T-helper 9 cell (primary cell): ENCODE measurements at regions not wholly inside any gene's neighbourhood (a gene's known extent, or its start where the extent isn't known, plus 50 kb on each side); places are given as distances from the start of the nearest gene placed in this dataset.
"Not testable (repeated sequence)": the region's sequence is repeated elsewhere in the genome, so short reads cannot be mapped to it uniquely, and the experiment has no call there.

Source experiments
- DNase-seq: peaks from one replicate; pipeline ENCODE4 v3.0.0-alpha.2; 2020

DNA sequence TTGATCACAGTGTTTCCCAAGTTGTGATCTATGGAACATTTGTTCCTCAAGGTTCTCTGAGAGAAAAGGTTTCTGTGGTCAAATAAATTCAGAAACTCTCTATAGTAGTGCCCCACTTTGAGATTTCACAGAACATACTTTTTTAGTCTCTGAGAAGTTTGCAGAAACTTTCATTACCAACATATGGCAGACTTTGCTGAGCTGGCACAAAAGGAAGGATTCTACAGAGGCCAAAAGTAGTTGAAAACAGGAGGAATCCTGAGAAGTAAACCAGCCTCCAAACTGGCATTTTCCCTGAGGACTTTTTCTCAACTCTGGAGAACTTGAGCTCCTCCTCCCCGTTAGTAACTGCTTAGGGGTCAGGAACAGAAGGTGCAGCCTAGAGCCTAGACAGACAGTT lies 117.8 kb upstream of the ESX1 start:
- no peak for DNase-seq

DNA sequence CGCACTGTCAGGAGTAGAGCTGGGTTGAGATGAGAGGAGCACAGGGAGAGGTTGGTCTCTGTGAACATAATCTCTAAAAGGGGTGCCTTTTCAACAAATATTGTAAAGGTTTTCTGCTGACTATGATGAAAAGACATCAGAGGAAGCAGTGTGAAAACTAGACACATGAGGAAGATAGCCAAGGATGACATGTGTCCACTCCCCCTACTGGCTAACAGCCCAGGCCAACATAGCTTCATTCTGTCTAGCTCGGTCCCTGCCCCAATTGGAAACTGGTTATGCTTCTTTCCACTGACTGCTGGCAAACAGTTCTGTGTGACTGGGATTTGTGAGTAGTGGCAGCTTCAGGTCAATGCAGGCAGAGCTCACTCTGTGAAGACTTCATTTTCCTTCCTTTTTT lies 115.4 kb upstream of the ESX1 start:
- DNase-seq = no peak

DNA sequence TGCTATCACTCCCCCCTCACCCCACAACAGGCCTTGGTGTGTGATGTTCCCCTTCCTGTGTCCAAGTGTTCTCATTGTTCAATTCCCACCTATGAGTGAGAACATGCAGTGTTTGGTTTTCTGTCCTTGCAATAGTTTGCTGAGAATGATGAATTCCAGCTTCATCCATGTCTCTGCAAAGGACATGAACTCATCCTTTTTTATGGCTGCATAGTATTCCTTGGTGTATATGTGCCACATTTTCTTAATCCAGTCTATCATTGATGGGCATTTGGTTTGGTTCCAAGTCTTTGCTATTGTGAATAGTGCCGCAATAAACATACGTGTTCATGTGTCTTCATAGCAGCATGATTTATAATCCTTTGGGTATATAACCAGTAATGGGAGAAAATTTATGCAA lies 106.0 kb upstream of the ESX1 start:
- DNase-seq = not testable (repeated sequence)

DNA sequence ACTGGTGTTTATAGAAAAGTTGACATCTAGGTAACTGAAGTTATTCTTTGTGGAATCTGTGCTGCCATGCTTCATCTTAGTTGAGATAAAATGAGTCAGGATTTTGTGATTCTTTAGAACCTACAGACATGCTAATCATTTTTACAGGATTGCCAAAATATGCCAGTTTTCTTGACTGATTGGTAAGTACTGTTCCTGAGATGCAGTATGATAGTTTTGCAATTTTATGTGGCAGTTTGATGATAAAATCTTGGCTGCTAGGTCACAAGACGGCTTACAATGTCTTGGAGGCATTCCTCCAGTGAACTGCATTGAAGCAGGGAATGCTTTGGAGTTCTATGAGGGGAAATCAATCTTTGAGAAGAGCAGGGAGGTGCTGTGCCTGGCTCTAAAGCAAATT lies 104.4 kb upstream of the ESX1 start:
- no peak for DNase-seq

DNA sequence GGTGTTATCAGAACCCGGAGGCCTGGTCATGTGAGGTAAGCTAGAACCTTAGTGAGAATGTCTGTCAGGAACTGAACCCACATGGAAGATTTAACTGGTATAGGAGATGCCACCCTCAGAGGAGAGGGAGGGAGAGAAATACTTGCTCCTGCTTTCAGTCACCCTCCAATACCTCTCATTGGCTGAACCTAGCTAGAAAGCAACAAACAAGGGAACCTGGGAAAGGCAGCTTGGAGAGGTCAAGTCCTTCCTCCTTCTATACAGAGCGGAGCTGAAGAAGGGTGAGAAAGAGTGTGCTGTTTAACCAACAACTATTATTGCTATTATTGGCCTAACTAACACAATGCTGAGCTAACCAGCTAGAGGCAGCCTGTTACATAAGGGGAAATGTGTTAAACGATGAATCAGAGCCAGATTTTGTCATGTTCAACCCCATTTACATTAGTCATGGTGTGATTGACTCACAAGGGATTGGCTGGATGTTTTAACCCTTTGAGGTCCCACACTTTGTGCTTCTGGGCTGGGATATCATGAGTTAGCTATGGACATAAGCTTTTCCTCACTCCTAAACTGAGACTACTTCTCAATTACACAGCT lies 96.5 kb upstream of the ESX1 start:
- DNase-seq = no peak

DNA sequence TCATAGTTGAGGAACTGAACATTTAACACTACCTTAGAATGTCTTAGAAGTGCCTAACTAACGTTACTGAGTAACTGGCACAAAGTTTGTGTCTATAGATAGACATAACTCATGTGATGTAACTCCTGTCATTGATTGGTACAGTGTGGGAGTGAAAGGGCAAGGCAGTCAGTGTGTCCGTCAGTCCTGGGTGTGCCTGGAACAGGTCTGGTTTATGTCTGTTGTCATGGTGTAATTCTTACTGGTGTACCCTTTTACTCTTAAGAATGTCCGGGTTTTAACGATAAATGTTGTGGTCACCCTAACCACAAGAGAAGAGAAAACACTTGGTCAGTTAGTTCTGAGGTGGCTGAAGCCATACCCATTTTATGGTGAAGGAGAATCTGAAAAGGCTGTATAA lies 93.1 kb upstream of the ESX1 start:
- no peak for DNase-seq

DNA sequence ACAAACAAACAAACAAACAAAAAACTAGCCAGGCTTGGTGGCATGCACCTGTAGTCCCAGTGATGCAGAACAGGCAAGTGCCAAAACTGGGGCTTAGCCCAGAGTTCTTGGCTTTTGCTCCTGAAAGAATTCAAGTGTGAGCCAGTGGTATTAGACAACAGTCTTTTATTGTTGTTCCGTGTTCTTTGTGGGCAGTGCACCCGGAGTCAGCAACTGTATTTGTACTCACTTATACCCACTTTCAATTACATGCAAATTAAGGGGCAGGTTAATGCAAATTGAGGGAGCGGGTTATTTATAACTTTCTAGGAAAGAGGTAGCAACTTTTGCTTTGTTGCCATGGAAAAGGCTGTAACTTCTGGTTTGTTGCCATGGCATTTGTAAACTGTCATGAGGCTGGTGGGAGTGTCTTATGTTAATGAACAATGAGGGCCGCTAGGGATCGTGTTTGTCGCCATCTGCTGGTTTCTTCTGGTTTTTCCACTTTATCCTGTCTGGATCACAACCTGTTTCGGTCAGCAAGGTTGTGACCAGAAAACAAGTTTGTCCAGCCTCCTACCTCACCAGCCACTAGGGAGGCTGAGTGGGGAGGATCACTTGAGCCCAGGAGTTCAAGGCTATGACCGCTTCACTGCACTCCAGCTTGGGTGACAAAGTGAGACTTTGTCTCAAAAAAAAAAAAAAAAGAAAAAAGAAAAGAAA lies 88.8 kb upstream of the ESX1 start:
- peak; percentile 2 for DNase-seq

DNA sequence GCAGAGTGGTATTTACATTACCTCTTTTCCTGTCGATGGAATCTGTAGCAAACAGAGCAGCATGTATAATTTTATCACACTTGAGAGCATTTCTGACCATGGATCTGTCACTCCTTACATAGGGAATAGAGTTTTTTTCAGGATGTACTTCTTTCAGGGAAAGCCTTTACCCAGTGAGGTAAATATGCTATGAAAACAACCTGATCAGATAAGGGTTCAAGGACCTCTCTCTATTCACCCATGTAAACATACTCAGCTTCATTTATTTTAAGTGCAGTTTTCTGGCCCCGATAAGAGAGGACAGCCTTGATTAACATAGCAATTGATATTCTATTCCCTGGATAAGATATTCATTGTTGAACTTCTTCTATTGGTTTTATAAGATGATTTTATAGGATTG lies 87.3 kb upstream of the ESX1 start:
- no peak for DNase-seq

DNA sequence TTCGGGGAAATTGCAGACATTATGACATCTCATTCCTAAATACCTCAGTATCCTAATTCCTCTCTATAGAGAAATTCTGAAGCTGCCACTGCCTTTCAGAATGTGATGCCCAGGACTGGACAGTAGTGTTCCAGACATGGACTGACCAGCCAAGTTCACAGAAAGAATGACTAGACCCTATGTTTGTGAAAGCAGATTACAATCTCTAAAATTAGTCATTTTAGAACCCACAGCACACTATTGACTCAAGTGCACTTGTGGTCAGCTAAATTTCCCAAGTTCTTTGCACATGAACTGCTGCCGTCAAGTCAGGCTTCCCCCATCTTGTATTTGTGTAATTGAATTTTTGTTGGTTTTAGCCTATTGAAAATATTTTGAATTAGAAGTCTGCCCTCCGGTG lies 81.0 kb upstream of the ESX1 start:
- no peak for DNase-seq

DNA sequence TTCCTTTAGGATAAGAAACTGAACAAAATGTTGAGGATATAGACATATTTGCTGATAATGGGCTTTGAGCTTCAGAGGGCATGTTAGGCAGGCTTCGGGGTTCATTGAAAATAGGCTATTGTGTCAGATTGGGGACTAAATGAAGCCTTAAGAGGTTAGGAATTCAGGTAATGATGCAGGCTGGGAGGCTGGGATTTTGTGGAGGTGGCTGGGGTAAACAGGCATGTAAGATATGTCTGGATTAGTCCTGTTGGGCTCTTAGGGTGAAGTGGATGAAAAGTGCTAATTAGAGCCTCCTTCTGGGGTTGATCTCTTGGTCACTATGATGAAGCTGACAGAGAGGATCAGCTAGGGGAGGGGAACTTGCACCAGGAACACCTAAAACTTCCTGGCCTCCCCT lies 80.2 kb upstream of the ESX1 start:
- DNase-seq = no peak

DNA sequence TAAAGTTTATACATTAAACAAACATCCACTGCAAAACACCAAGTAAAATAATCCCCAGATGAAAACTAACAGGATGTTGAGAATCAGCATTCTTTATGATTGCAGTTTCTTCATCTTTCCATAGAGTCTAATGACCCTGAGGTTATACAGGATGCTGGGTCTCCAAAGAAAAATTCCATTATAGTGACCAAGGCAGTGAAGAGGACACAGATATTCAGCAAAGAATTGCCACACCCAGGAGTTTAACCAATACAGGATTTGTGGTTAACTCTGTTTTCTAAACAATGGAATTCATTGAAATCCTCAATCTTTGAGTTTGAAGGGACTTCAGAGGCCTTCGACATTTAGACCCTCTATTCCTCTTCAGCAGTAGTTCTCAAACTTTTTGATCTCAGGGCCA lies 76.2 kb upstream of the ESX1 start:
- no peak for DNase-seq

DNA sequence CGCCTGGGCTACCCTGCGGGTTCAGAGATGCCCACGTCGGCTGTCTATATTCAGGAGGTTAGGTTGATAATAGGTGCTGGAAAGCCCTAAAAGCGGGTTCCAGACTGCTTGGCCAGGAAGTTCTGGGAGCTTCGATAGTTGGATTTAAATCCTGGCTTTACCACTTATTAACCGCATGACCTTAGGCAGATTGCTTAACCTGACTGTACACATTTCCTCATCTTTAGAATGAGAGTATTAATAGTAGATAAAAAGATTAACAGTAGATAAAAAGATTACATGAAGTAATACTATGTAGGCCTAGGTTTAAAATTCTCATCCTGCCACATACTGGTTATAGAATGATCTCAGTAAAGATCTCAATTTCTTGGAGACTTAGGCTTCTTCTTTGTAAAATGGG lies 75.0 kb upstream of the ESX1 start:
- DNase-seq = no peak

DNA sequence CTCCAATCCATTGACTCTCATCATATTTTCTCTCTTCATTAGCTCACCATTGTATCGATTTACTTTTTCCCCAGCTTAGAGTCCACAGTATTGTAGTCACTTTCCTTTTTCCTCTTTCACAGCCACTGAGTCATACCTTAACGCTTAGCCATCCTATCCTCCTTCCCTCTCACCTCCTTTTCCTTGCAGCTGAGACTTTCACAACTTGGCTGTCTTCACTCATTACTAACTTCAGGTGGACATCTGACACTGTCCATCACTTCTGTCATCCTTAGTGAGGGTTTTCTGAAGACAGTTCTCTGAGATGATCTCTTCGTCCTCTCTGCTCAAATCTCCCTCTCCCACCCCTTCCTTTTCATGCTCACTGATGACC lies 70.5 kb upstream of the ESX1 start:
- DNase-seq = no peak

DNA sequence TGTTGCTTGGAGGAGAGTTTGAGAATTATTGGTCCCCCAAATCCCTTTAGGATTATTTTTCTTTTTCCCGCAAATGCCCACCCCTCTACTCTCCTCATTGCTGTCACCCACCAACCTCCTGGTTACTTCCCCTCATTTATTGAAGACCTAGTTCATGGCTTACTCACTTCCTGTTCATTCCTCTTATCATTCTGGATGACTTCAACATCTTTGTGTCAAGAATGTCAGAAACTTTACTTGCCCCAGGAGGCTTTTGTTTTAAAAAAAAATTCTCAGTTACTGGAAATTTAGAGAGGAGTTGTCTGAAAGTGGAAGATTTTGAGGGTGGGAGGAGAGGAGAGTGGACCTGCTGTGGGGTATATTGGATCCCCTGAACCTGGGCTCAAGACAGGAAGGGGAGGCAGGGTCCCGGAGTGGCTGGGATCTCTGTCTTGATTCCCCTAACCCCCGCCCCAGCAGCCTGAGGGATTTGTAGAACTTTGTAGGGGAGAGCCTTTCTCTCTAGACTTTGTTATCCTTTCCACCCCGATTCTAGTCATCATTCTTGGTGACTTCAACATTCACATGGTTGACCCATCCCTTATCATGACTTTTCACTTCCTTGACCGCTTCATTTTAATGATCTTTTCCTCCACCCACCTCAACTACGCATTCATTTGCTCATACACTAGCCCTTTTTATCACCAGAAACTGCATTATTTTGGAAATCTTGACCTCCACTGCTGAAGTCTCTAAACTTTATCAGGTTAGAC lies 69.9 kb upstream of the ESX1 start:
- no peak for DNase-seq

DNA sequence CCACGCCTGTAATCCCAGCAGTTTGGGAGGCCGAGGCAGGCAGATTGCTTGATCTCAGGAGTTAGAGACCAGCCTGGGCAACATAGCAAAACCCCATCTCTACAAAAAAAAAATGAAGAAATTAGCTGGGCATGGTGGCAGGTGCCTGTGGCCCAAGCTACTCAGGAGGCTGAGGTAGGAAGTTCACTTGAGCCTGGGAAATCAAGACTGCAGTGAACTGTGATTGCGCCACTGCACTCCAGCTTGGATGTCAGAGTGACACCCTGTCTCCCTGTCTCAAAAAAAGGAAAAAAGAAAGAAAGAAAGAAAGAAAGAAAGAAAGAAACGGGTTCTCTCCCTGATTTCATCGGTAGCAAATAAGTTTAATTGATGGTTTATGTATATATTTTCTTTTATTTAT lies 64.6 kb upstream of the ESX1 start:
- no peak for DNase-seq

DNA sequence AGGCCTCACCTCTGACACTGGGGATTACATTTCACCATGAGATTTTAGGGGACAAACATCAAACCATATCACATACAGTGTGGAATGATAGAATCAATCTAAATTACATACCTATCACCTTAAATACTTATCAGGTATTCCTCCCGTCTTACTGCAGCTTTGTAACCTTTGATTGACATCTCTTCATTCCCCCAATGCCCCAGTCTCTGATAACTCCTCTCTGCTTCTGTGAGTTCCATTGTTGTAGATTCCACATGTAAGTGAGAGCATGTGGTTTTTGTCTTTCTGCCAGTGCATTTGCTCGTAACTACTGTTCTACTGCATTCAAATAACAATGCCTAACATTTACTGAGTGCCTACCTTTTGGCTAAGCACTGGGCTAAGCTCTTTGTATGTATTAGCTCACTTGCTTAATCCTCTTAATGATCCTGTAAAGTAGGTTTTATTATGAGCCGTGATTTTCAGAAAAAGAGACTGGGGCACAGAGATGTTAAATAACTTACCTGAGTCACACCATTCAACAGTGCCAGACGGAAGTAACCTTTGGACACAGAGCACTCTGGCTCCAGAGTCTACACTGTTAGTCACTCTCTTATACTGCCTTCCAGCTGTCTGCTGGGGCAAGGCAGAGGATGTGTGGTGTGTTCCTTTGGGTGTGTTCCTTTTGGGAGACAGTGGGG lies 63.7 kb upstream of the ESX1 start:
- DNase-seq = no peak

DNA sequence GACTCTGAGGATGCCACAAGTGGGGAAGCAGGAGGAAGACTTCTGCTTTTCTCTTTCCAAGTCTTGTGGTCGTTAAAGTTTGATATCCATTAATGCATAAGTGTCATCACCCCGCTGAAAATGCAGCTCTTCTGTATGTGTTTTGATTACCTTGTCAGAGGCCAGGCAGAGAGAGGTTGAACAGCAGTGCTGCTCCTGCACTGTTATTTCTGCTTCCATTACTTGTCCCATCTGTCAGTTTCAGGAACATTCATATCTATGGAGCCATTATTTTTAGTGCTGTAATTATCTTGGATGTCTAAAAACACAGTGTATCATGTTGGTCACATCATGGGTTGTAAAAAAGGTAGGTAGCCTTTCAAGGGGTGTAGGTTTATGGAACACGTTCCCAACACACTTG lies 62.0 kb upstream of the ESX1 start:
- DNase-seq = no peak

DNA sequence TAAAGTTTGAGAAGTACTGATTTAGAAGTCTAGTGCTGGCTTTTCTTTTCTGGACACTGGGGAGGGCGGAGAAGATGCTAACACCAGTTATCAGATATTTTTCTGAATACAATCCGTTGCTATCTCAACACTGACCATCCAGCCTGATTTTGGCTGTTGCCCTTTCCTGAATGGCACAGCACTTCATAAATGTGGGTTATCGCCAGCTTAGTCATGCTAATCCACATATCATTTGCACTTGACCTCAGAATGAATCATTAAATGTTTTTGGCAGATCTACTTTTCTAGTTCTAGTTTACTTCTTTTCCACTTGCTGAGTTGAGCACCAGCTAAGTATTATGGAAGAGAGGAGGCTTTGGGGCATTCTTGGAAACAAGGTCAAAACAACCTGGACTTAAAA lies 60.8 kb upstream of the ESX1 start:
- DNase-seq = no peak

DNA sequence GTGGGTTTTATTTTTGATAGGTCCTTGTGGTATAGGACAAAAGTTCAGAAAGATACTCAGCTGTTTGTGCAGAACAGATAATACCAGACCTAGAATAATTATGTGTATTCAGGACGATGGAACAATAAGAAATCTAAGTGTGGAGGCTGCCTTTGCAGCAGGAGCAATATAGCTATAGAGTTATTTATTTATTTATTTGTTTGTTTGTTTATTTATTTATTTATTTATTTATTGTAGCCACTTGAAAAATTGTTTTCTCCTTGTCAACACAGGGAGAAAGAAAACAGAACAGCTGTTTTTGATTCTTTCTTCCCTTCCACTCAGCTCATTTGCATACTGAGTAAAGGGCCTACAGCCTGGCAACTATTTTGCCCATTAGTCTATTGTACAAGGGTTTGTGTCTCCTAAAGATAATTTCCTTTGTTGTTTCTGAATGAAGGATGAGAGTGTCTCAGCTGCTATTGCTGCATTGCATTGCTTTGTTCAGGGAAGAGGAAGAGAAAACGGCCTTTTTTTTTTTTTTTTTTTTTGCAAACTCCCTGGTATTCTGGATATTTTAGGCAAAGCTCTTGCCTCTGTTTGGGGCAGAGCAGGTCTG lies 56.0 kb upstream of the ESX1 start:
- DNase-seq = no peak

DNA sequence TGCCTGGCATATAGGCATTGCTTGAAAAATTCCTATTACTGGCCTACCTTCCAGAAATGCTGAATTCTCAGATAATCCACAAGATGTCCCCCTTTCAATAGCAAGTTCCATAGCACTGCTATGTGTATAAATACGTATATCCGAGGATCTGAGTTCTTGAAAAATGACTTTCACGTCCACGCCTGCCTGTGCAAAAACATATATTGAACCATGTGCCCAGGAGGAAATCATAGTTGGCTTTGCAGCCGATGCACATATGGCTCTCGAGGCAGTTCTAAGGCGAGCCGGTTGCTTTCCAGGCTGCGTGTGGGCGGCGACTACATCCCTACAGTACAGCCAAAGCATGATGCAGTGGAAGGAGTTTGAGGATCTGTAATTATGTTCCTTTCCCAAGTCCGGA lies 55.4 kb upstream of the ESX1 start:
- DNase-seq = no peak

DNA sequence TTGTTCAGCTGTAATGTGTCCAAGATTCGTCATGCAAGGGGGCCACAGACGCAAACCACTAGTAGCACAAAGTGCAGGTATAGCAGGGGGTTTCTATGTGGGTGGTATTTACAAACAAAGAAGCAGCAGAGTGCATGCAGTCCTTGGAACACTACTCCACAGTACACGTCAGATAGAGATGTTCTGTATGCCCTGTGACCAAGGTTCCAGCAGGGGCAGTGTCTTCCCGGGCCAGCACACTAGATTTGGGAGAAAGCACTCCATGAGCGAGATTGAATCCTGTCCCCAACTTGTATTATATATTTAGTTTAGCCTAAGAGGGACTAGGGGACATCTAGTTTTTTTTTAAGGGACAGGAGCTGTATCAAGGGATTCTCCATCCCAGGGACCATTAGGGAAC lies 54.4 kb upstream of the ESX1 start:
- no peak for DNase-seq

DNA sequence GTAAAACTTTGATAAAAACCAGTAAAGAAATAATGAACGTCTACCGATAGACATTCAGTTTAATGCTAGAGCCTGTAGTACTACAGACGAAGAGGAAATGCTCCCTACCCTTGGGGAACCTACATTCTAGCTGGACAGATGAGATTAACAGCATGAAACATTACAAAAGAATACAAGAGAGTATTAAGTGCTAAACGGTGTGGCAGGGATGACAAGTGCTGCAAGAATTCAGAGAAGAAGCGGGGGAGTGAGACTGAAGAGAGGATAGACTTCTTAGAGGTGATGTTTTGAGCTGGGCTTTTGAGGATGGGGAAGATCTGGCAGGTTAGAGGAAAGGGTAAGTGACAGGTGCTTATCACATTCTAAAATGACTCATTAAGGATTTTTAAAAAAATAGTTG lies 52.6 kb upstream of the ESX1 start:
- no peak for DNase-seq

DNA sequence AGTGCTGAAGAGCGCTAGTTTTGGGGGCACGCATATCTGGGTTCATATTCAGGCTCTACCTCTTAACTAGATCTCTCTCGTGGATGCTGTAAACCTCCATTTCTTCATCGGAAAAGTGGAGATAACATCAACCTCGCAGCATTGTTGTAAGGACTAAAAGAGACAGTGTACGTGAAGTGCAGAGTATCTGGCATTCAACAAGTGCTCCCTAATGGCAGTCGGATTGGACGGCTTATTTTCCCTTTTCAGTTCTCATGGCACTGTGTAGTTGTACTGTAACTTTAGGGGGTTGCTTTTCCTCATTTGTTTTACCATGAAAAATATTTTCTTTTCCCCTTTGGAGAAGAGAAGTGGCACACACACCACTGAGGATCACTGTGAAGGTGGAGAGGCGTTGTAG lies 51.4 kb upstream of the ESX1 start:
- no peak for DNase-seq
